IPS-11a (cell line): ENCODE measurements at regions not wholly inside any gene's neighbourhood (a gene's known extent, or its start where the extent isn't known, plus 50 kb on each side); places are given as distances from the start of the nearest gene placed in this dataset.
"Not testable (repeated sequence)": the region's sequence is repeated elsewhere in the genome, so short reads cannot be mapped to it uniquely, and the experiment has no call there.

Experiments used
- H3K4me3 ChIP-seq: one replicate; pipeline ENCODE4 v1.5.1; 2013; ENCODE audit warnings: low read depth, low read length, control low read depth

GRCh38 chr10:131577178-131577555 is 265.6 kb upstream of the TCERG1L start:
- no peak overlapping the region for H3K4me3 ChIP-seq

DNA sequence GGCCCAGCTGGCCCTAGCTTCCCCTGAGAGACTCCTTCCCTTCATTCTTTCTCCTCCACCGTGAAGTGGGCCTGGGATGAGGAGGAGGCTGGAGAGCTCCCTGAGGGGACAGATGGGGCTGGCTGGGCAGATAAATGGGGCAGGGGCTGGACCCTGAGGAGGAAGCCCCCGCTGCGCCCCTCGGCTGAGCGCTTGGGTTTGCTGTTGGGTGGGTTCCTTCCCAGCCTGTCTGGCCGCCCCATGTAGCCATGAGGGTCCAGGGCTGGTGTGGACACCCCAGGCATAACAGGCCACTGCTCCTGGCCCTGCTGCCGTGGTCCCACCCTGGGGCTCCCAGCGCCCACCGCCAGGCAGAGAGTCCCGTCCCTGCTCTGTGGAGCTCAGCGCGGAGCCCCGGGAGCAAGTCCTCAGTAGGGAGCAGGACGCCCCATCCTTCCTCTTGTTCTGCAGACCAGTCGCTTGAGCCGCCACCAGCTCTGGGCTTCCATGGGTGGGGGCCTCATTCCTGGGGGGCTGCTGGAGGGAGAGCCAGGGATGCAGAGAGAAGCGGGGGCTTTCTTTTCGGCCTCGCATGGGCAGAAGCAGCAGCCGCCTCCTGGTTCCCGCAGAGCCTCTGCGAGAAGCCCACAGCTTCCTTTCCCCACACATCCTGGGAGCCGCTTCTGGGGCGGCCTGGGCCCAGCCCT is 266.4 kb upstream of the TCERG1L start:
- H3K4me3 ChIP-seq = no peak overlapping the region

GRCh38 chr10:131578472-131578970 is 267.0 kb upstream of the TCERG1L start:
- no peak overlapping the region for H3K4me3 ChIP-seq

GRCh38 chr10:131579251-131580071 is 267.9 kb upstream of the TCERG1L start:
- H3K4me3 ChIP-seq = no peak overlapping the region

DNA sequence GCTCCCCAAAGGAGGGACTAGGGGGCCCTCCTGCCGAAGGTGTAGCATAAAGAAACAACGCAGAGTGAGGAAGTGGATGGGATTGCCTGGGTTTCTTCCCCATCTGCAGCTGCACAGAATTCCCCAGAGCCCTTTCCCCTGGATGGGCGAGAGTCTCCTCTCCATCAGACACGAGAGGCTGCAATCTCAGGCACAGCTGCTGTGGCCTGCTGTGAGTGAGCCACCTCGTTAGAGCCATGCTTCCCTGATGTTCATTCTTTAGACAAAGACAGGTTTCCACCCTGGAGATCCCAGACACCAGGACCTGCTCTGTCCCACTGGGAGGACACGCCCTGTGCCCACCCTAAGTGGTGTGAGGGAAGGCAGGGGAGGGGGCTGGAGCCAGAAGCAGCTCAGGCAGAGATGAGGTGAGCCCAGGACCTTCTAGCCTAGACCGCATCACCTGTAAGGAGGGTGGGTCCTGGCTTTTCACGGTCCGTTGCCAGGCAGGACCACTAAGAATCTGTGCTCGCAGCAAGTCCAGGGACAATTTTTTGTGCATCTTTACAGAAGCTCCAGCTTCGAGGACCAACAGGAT is 268.6 kb upstream of the TCERG1L start:
- H3K4me3 ChIP-seq = no peak overlapping the region

GRCh38 chr10:131580674-131581073 is 269.2 kb upstream of the TCERG1L start:
- no peak overlapping the region for H3K4me3 ChIP-seq

- not testable (repeated sequence) for H3K4me3 ChIP-seq
These were observed 270.0 kb upstream of the TCERG1L start for GRCh38 chr10:131581547-131581946.

GRCh38 chr10:131584287-131584686 is 272.8 kb upstream of the TCERG1L start:
- no peak overlapping the region for H3K4me3 ChIP-seq

GRCh38 chr10:131585761-131586160 is 274.2 kb upstream of the TCERG1L start:
- H3K4me3 ChIP-seq = no peak overlapping the region

GRCh38 chr10:131586958-131587357 is 275.4 kb upstream of the TCERG1L start:
- H3K4me3 ChIP-seq = no peak overlapping the region

DNA sequence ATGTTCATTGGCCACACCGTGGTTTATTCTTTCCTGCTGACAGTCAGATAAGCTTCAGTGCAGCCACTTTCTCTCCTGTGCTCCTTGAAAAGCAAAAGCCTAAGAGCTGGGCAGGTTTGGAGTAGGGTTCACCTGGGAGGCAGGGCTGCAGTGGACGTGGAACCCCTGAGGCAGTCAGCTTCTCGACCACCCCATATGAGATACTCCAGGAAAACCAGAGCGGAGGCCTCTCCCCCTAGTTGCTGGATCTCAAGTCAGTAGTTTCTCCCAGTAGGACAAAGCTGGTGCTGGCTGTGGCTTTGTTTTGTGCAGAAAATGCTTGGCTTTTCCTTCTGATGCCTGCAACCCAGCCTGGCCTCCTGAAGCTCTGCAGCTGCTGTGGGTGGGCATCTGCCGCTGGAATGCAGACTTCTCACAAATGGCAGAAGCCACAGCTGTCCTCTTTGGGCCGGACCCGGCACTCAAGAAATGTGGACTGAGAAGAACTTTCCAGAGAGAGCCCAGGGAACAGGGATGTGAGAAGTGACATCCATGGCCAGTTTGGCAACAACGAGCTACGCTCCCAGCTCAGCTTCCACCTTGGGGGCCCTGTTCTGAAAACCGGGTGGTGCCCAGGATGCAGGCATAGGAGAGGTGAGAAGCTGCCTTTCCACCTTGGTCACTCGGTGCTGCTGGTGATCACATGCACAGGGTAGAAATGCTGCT is 276.6 kb upstream of the TCERG1L start:
- H3K4me3 ChIP-seq = no peak overlapping the region

DNA sequence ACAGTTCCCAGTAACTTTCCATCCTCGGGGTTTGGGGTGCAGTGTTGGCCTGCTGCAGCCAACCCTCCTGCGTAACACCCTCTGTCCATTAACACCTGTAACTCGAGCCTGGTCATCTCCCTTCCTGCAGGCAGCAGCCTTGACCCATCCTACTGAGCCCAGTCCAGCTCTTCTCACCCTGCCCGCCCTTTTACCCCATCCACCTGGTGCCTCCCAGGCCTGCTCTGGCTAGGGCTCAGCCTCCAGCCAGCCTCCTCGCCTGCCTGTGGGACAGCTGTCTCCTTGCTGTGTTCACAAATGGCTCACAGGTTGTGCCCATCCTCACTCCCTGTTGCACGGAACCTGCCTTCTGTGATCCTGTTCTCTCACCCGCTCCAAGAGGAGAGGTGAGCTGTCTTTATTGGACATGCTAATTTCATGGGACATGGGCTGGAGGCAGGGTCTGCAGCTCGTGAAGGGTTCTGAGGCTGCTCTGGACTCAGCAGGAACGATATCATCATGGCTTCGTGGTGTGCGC is 277.2 kb upstream of the TCERG1L start:
- no peak overlapping the region for H3K4me3 ChIP-seq

- H3K4me3 ChIP-seq = no peak overlapping the region
These were observed 279.0 kb upstream of the TCERG1L start for GRCh38 chr10:131590567-131590966.

DNA sequence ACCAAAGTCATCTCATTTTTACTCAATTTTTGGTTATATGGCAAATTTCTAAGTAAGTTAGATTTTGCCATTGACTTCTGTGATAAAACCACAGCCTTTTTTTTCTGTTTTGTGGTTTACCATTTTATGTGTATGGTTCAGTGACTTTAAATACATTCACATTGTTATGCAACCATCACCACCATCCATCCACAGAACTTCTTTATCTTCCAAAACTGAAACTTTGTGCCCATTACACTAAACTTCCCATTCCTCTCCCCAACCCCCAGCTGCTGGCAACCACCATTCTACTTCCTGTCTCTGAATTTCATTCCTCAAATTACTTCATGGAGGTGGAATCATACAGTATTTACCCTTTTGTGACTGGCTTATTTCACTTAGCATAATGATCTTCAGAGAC is 280.4 kb upstream of the TCERG1L start:
- no peak overlapping the region for H3K4me3 ChIP-seq

- no peak overlapping the region for H3K4me3 ChIP-seq
These were observed 291.6 kb upstream of the PPP2R2D start for GRCh38 chr10:131609176-131609575.

DNA sequence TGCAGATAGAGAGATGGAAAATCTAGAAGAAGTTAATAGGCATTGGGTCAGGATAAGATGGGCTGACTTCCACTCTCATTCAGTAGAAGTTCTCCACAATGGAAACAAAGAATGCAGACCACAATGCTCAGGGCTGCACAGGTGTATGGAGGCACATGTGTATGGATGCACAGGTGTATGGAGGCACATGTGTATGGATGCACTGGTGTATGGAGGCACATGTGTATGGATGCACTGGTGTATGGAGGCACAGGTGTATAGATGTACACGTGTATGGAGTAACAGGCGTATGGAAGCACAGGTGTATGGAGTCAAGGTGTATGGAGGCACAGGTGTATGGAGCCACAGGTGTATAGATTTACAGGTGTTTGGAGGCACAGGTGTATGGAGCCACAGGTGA is 285.7 kb upstream of the PPP2R2D start:
- no peak overlapping the region for H3K4me3 ChIP-seq

DNA sequence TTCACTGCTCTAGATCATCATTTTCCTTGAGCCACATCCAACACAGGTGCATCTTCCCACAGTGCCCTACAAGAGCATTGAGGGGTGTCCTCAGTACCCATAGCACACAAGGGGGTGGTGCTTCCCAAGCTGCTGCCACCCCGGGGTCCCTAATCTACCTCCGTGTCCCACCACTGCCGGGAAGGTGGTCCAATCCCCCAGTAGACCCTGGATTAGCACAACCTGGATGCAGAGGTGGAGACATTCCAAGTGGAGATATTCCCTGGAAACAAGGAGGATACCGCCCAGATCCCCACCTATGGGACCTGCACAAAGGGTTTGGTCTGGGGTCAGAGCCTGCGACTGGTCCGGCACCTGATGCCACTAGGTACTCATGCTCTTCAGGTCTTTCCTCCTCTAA is 284.8 kb upstream of the PPP2R2D start:
- H3K4me3 ChIP-seq = no peak overlapping the region

GRCh38 chr10:131617113-131617858 is 283.5 kb upstream of the PPP2R2D start:
- no peak overlapping the region for H3K4me3 ChIP-seq

DNA sequence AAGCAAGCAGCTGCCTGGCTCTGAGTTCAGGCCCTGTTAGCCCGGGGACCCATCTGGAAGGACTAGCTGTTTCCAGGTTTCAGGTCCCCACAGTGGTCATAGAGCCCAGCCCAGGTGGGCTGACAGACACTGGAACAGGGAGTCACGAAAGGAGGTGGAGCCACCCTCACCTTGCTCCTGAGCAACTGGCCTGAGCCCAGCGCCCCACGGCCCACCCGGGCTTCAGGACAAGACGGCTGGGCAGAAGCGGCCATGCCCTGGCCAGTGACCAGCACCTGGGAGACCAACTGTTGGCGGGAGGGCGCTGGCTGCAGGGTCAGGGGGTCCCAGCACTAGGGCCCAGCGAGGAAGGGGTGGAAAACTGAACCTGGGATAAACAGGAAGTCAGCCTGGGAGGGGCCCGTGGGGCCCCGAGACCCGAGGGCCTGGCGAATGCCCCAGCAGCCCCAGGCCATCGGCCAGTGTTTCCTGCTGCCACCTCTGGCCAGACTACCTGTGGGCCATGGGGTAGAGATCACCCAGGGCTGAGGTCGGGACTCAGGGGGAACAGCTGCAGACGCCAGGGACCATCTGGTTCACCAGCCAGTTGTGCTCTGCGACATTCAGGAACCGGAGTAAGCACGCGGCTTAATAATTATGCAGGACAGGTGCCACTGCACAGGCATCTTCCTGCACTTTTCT is 282.1 kb upstream of the PPP2R2D start:
- H3K4me3 ChIP-seq = no peak overlapping the region

DNA sequence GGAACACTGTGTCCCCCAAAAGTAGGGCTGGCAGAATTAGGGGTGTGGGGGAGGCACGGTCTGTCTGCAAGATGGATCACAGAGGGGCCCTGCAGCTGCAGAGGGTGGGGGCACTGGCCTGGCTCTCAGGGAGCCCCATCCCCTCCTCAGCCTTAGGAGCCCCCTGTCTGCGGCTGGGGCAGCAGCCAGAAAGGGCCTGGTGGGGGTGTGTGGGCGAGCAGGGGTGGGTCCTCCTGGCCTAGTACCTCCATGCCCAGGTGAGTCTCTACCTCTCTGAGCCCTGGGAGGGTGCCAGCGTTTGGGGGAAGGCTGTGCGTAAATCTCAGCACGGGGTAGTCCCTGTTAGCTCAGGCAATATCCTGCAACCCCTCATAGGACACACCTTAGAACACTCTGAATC is 280.5 kb upstream of the PPP2R2D start:
- no peak overlapping the region for H3K4me3 ChIP-seq
